GM23248 (cell line): ENCODE measurements at regions not wholly inside any gene's neighbourhood (a gene's known extent, or its start where the extent isn't known, plus 50 kb on each side); places are given as distances from the start of the nearest gene placed in this dataset.
"Not testable (repeated sequence)": the region's sequence is repeated elsewhere in the genome, so short reads cannot be mapped to it uniquely, and the experiment has no call there.

Source experiments
- DNase-seq: peaks from one replicate; pipeline ENCODE4 v3.0.0-alpha.2; 2015
- H2AFZ ChIP-seq: fragments of 200-600 bp; sonication (generic); 2 replicates; pipeline ENCODE4 v1.6.1; 2016; ENCODE audit warnings: antibody characterized with exemption
- H3F3A ChIP-seq: fragments of 200-600 bp; sonication (generic); 2 replicates; pipeline ENCODE4 v1.6.1; 2016; ENCODE audit warnings: mild to moderate bottlenecking, antibody characterized with exemption, mixed run types; ENCODE audit not compliant: insufficient read depth
- H3K27ac ChIP-seq: fragments of 200-600 bp; sonication (generic); 2 replicates; pipeline ENCODE4 v1.5.1; 2016; ENCODE audit warnings: mild to moderate bottlenecking
- H3K27me3 ChIP-seq: fragments of 200-600 bp; sonication (generic); replicated peaks from 2 replicates; pipeline ENCODE4 v1.6.1; 2016; ENCODE audit warnings: mild to moderate bottlenecking; ENCODE audit not compliant: insufficient read depth
- H3K36me3 ChIP-seq: fragments of 200-600 bp; sonication (generic); 2 replicates; pipeline ENCODE4 v1.6.1; 2016; ENCODE audit warnings: low read depth, mild to moderate bottlenecking
- H3K4me1 ChIP-seq: fragments of 200-600 bp; sonication (generic); 2 replicates; pipeline ENCODE4 v1.6.1; 2016; ENCODE audit warnings: mild to moderate bottlenecking; ENCODE audit not compliant: insufficient read depth
- H3K4me2 ChIP-seq: fragments of 200-600 bp; sonication (generic); one replicate; pipeline ENCODE4 v1.6.1; 2016; ENCODE audit warnings: mild to moderate bottlenecking; ENCODE audit not compliant: unreplicated experiment
- H3K4me3 ChIP-seq: fragments of 200-600 bp; sonication (generic); 2 replicates; pipeline ENCODE4 v1.5.1; 2016; ENCODE audit warnings: mild to moderate bottlenecking
- H3K79me2 ChIP-seq: fragments of 200-600 bp; sonication (generic); 2 replicates; pipeline ENCODE4 v1.6.1; 2016; ENCODE audit warnings: mild to moderate bottlenecking; ENCODE audit not compliant: insufficient read depth
- H3K9ac ChIP-seq: fragments of 200-600 bp; sonication (generic); 2 replicates; pipeline ENCODE4 v1.6.1; 2016; ENCODE audit warnings: mild to moderate bottlenecking
- H3K9me2 ChIP-seq: fragments of 200-600 bp; sonication (generic); 2 replicates; pipeline ENCODE4 v1.6.1; 2016; ENCODE audit warnings: mixed run types, mild to moderate bottlenecking, moderate library complexity; ENCODE audit not compliant: insufficient read depth
- H3K9me3 ChIP-seq: fragments of 200-600 bp; sonication (generic); one replicate; pipeline ENCODE4 v1.6.1; 2017; ENCODE audit warnings: low read depth
- H4K20me1 ChIP-seq: fragments of 200-600 bp; sonication (generic); 2 replicates; pipeline ENCODE4 v1.6.0; 2016; ENCODE audit not compliant: insufficient read depth
- EZH2 ChIP-seq: fragments of 200-600 bp; sonication (generic); IDR thresholded peaks from 2 replicates; pipeline ENCODE4 v1.6.1; 2018; ENCODE audit warnings: antibody characterized with exemption, mild to moderate bottlenecking; ENCODE audit not compliant: insufficient read depth, poor library complexity, severe bottlenecking
- EZH2phosphoT487 ChIP-seq: fragments of 200-600 bp; sonication (generic); IDR thresholded peaks from 2 replicates; pipeline ENCODE4 v1.6.1; 2018; ENCODE audit warnings: antibody characterized with exemption, moderate library complexity, mild to moderate bottlenecking, low read depth; ENCODE audit not compliant: insufficient read depth
- WGBS, 2 experiments: methylation state at CpG; one replicate each; pipeline ENCODE4 v1.1.6; 2015 to 2017; ENCODE audit warnings: low lambda C conversion rate in 2 of 2, low coverage in 1 of 2; ENCODE audit errors: missing lambda C conversion rate in 2 of 2; 5-methylcytosine and 5-hydroxymethylcytosine counted together
- in situ Hi-C: fragments of 300-500 bp; cut with MboI; formaldehyde crosslinking; loops from 2 replicates; pipeline ENCODE4 v1.15.0; 2020

DNA sequence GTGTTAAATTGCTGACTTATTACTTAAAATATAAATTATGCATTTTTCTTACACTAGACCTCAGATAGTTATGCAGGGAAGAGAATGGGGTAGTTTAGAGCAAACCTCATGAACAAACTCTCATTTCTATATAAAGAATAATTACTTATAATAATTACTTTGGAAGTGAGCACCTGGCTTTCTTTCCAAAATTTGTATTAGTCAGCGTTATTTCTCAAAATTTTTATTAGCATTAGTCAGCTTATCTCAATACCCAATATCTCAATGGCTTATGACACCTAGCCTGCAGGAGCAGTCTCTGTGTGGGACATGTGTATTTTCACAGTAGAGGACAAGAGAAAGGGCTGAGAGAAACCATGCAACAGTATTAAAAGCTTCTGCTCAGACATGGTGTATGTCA is 849.2 kb upstream of the HS3ST5 start:
- in situ Hi-C loops, result no loop called here
- Histone ChIP-seq H3K9me3 (no peaks in the 10 kb centered on the region), H3K27ac (no peak overlapping the region), H3K4me1 (no peaks in the 10 kb centered on the region), H3K36me3 (no peaks in the 10 kb centered on the region), H4K20me1 (no peaks in the 10 kb centered on the region), H2AFZ (no peak overlapping the region), H3K27me3 (no peaks in the 10 kb centered on the region), H3K9me2 (no peaks in the 10 kb centered on the region), H3F3A (no peaks in the 10 kb centered on the region), H3K79me2 (no peaks in the 10 kb centered on the region), H3K4me3 (no peak overlapping the region), H3K4me2 (no peak overlapping the region), H3K9ac (no peak overlapping the region)
- 28 to 35% methylated on average over 1 of the region's 1 CpG for WGBS, 2 experiments
- TF ChIP-seq EZH2, result no peak
- TF ChIP-seq EZH2phosphoT487, result no peak
- DNase-seq, result no peak

DNA sequence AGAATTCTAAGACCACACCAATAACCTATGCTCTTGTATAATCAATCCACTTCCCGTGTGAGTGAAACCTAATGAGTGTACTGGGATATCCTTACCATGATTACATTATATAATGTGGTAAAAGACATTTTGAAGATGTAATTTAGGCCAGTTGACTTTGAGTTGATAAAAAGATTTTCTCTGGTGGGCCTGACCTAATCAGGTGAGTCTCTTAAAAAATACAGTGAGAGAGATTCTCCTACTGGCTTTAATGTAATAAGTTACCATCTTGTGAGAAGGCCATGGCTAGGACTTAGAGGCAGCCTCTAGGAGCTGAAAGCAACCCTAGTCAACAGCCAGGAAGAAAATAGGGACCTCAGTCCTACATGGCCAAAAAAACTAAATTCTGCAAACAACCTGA is 847.7 kb upstream of the HS3ST5 start:
- Histone ChIP-seq H4K20me1 (no peaks in the 10 kb centered on the region), H3K79me2 (no peaks in the 10 kb centered on the region), H3K27me3 (no peaks in the 10 kb centered on the region), H2AFZ (no peak overlapping the region), H3K9ac (no peak overlapping the region), H3K27ac (no peak overlapping the region), H3K4me1 (no peaks in the 10 kb centered on the region), H3K4me2 (no peak overlapping the region), H3K9me3 (no peaks in the 10 kb centered on the region), H3K4me3 (no peak overlapping the region), H3K9me2 (no peaks in the 10 kb centered on the region), H3F3A (no peaks in the 10 kb centered on the region), H3K36me3 (no peaks in the 10 kb centered on the region)
- WGBS, 2 experiments, result 26 to 30% methylated on average over 1 of the region's 1 CpG
- no peak for DNase-seq
- in situ Hi-C loops, result no loop called here
- no peak for TF ChIP-seq EZH2
- TF ChIP-seq EZH2phosphoT487, result no peak

DNA sequence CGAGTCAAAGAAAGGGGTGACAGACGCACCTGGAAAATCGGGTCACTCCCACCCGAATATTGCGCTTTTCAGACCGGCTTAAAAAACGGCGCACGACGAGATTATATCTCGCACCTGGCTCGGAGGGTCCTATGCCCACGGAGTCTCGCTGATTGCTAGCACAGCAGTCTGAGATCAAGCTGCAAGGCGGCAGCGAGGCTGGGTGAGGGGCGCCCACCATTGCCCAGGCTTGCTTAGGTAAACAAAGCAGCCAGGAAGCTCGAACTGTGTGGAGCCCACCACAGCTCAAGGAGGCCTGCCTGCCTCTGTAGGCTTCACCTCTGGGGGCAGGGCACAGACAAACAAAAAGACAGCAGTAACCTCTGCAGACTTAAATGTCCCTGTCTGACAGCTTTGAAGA is 832.6 kb upstream of the HS3ST5 start:
- H4K20me1 ChIP-seq, H3K9me2 ChIP-seq, H3K4me3 ChIP-seq, H3K4me1 ChIP-seq, DNase-seq, H3K27me3 ChIP-seq, H3K36me3 ChIP-seq, H2AFZ ChIP-seq, H3F3A ChIP-seq, in situ Hi-C loops, H3K79me2 ChIP-seq, H3K9ac ChIP-seq, H3K9me3 ChIP-seq, H3K27ac ChIP-seq, H3K4me2 ChIP-seq: not testable (repeated sequence)
- 69 to 75% methylated on average over 15 to 18 of the region's 18 CpGs for WGBS, 2 experiments

DNA sequence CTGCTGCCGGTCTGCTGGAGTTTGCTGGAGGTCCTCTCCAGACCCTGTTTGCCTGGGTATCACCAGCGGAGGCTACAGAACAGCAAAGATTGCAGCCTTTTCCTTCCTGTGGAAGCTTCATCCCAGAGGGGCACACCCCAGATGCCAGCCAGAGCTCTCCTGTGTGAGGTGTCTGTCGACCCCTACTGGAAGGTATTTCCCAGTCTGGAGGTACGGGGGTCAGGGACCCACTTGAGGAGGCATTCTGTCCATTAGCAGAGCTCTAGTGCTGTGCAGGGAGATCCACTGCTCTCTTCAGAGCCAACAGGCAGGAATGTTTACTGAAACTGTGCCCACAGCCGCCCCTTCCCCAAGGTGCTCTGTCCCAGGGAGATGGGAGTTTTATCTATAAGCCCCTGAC is 823.1 kb upstream of the HS3ST5 start:
- H4K20me1 ChIP-seq, H3F3A ChIP-seq, in situ Hi-C loops, H3K4me3 ChIP-seq, H2AFZ ChIP-seq, H3K4me2 ChIP-seq, H3K9me2 ChIP-seq, DNase-seq, H3K79me2 ChIP-seq, H3K4me1 ChIP-seq, H3K9me3 ChIP-seq, H3K27me3 ChIP-seq, H3K27ac ChIP-seq, H3K9ac ChIP-seq, H3K36me3 ChIP-seq: not testable (repeated sequence)
- WGBS, 2 experiments, result 15 to 18% methylated on average over 5 of the region's 5 CpGs

DNA sequence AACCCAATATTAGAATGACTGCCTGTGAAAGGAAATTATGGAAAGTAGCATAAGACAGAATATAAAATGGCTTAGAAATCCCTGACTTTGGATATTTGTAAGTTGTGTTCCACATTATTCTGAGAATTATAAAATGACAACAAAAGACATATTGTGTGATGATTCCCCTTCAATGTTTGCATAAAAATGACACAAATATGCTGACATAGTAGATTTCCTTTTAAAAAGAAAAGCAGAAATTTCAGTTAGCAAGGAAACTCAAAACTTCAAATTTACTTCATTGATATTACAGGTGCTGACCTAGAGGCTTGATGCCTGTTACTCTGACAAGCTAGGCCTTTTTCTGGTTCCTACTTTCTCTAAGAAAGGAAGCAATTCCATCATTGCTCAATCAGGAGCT is 816.9 kb upstream of the HS3ST5 start:
- Histone ChIP-seq H3K4me1 (no peaks in the 10 kb centered on the region), H3K4me2 (no peak overlapping the region), H4K20me1 (no peaks in the 10 kb centered on the region), H3K9me3 (no peaks in the 10 kb centered on the region), H3K27me3 (no peaks in the 10 kb centered on the region), H3K4me3 (no peak overlapping the region), H3K9ac (no peak overlapping the region), H3F3A (no peaks in the 10 kb centered on the region), H3K79me2 (no peaks in the 10 kb centered on the region), H3K9me2 (no peaks in the 10 kb centered on the region), H3K27ac (no peak overlapping the region), H3K36me3 (no peaks in the 10 kb centered on the region), H2AFZ (no peak overlapping the region)
- in situ Hi-C loops, result no loop called here
- no peak for TF ChIP-seq EZH2
- no peak for TF ChIP-seq EZH2phosphoT487
- no peak for DNase-seq
